ENCODE measurements at regions not wholly inside any gene's neighbourhood (a gene's known extent, or its start where the extent isn't known, plus 50 kb on each side); places are given as distances from the start of the nearest gene placed in this dataset.

- TF ChIP-seq POLR2A (IDR thresholded peaks at IDR 0.05) (no peak), CTCF (IDR thresholded peaks at IDR 0.05) (no peak), POLR2AphosphoS5 (IDR thresholded peaks at IDR 0.05) (no peak), EP300 (IDR thresholded peaks at IDR 0.05) (no peak)
These were observed 222.2 kb upstream of the SERP2 start for GRCh38 chr13:44151474-44151873.

Measured in suprapubic skin (tissue), 4 donors.